ENCODE measurements at regions not wholly inside any gene's neighbourhood (a gene's known extent, or its start where the extent isn't known, plus 50 kb on each side); places are given as distances from the start of the nearest gene placed in this dataset.

GRCh38 chr1:104624538-104624937 lies 874.8 kb downstream of the AMY1C start:
- Histone ChIP-seq H4K20me1 (ENCODE audit: insufficient read depth, low read length) (no peaks in the 10 kb centered on the region), H3K4me3 (replicated peaks in 1 of 3; ENCODE audit: insufficient read depth in 1 of 3, low read depth in 2 of 3, low read length in 3 of 3) (no peak overlapping the region), H3K27me3 (ENCODE audit: control insufficient read depth in 1 of 2, insufficient read depth in 2 of 2, low read length in 2 of 2) (no peaks in the 10 kb centered on the region), H3K9me3 (ENCODE audit: low read length) (peaks cover 18% of the 10 kb centered on the region), H2AFZ (ENCODE audit: low read length) (no peak overlapping the region), H3K79me2 (ENCODE audit: insufficient read depth, low read length) (no peaks in the 10 kb centered on the region), H3K27ac (ENCODE audit: extremely low read length, insufficient read depth, low read length) (no peak overlapping the region), H3K36me3 (replicated peaks in 1 of 2; ENCODE audit: control insufficient read depth in 1 of 2, insufficient read depth in 2 of 2, low read length in 2 of 2) (no peaks in the 10 kb centered on the region), H3K9ac (ENCODE audit: insufficient read depth, low read depth, low read length) (no peak overlapping the region), H3K4me2 (ENCODE audit: low read depth, low read length) (no peak overlapping the region), H3K4me1 (ENCODE audit: insufficient read depth, low read length) (no peaks in the 10 kb centered on the region)
- FAIRE-seq (no peak), ATAC-seq (no peak), DNase-seq (ENCODE audit: low spot score) (no peak)
- intact Hi-C loops (cut with micrococcal nuclease; ENCODE audit: unreplicated experiment): no loop called here
- no TSS peak for BruUV-seq (replicated peaks)
- in situ Hi-C loops (cut with HindIII; ENCODE audit: extremely low pct_ligation_motif_present, low pct_unique_long_range_greater_than_20kb): no loop called here
- ChIA-PET POLR2A (no interaction called here), CTCF (ENCODE audit: low intra/inter-chr PET ratio, low total read pairs) (no interaction called here)
- TF ChIP-seq SPEN (CRISPR knock-in tag; IDR thresholded peaks at IDR 0.05; ENCODE audit: low read depth) (no peak), ZFP91 (CRISPR knock-in tag; IDR thresholded peaks at IDR 0.05; ENCODE audit: borderline replicate concordance) (no peak), CEBPB (IDR thresholded peaks at IDR 0.05; ENCODE audit: borderline replicate concordance, low read depth, low read length) (peak; percentile 32; the same call in 1 of the 2 replicates)
- WGBS (ENCODE audit: low lambda C conversion rate): 0% methylated on average over 1 of the region's 1 CpG

- ChIA-PET CTCF (ENCODE audit: low intra/inter-chr PET ratio, low total read pairs) (no interaction called here), POLR2A (no interaction called here)
- intact Hi-C loops (cut with micrococcal nuclease; ENCODE audit: unreplicated experiment) (no loop called here), in situ Hi-C loops (cut with HindIII; ENCODE audit: extremely low pct_ligation_motif_present, low pct_unique_long_range_greater_than_20kb) (no loop called here)
- FAIRE-seq: no peak
- Histone ChIP-seq H3K36me3 (replicated peaks in 1 of 2; ENCODE audit: control insufficient read depth in 1 of 2, insufficient read depth in 2 of 2, low read length in 2 of 2) (no peaks in the 10 kb centered on the region), H3K4me3 (replicated peaks in 1 of 3; ENCODE audit: insufficient read depth in 1 of 3, low read depth in 2 of 3, low read length in 3 of 3) (no peak overlapping the region), H3K79me2 (ENCODE audit: insufficient read depth, low read length) (no peaks in the 10 kb centered on the region), H3K4me1 (ENCODE audit: insufficient read depth, low read length) (no peaks in the 10 kb centered on the region), H3K27ac (ENCODE audit: extremely low read length, insufficient read depth, low read length) (no peak overlapping the region), H3K27me3 (ENCODE audit: control insufficient read depth in 1 of 2, insufficient read depth in 2 of 2, low read length in 2 of 2) (no peaks in the 10 kb centered on the region), H3K9me3 (ENCODE audit: low read length) (no peaks in the 10 kb centered on the region), H3K9ac (ENCODE audit: insufficient read depth, low read depth, low read length) (no peak overlapping the region), H2AFZ (ENCODE audit: low read length) (no peak overlapping the region), H3K4me2 (ENCODE audit: low read depth, low read length) (no peak overlapping the region), H4K20me1 (ENCODE audit: insufficient read depth, low read length) (no peaks in the 10 kb centered on the region)
- ATAC-seq: no peak
- WGBS (ENCODE audit: low lambda C conversion rate): 0% methylated on average over 1 of the region's 1 CpG
- no peak for DNase-seq (ENCODE audit: low spot score)
- no TSS peak for BruUV-seq (replicated peaks)
- TF ChIP-seq ZNF577 (CRISPR knock-in tag; IDR thresholded peaks at IDR 0.05; ENCODE audit: borderline replicate concordance, low read depth): no peak
- TF ChIP-seq ZNF644 (CRISPR knock-in tag; IDR thresholded peaks at IDR 0.05; ENCODE audit: low read depth): no peak
- no peak for TF ChIP-seq ZNF878 (CRISPR knock-in tag; IDR thresholded peaks at IDR 0.05)
- no peak for TF ChIP-seq PAWR (CRISPR knock-in tag; IDR thresholded peaks at IDR 0.05; ENCODE audit: borderline replicate concordance)
- no peak for TF ChIP-seq SUZ12 (IDR thresholded peaks at IDR 0.05; ENCODE audit: low read depth, low read length)
- no peak for TF ChIP-seq PRDM15 (CRISPR knock-in tag; IDR thresholded peaks at IDR 0.05)
- no peak for TF ChIP-seq PAX8 (CRISPR knock-in tag; IDR thresholded peaks at IDR 0.05; ENCODE audit: borderline replicate concordance)
- no peak for TF ChIP-seq TAF1 (CRISPR knock-in tag; IDR thresholded peaks at IDR 0.05)
- no peak for TF ChIP-seq REXO4 (CRISPR knock-in tag; IDR thresholded peaks at IDR 0.05; ENCODE audit: borderline replicate concordance)
- no peak for TF ChIP-seq ZNF513 (CRISPR knock-in tag; conservative IDR thresholded peaks at IDR 0.05)
Observed at GRCh38 chr1:104629589-104629988, 879.9 kb downstream of the AMY1C start.
